Kidney (tissue), 13 donors: ENCODE measurements at regions not wholly inside any gene's neighbourhood (a gene's known extent, or its start where the extent isn't known, plus 50 kb on each side); places are given as distances from the start of the nearest gene placed in this dataset.
"Not testable (repeated sequence)": the region's sequence is repeated elsewhere in the genome, so short reads cannot be mapped to it uniquely, and the experiment has no call there.

ENCODE experiments used
- DNase-seq, 5 donors: peaks; one replicate each; pipeline ENCODE4 v3.0.0-alpha.2; 2013 to 2020
- FAIRE-seq: peaks from 2 replicates; lab custom pipeline; 2012; peaks lifted over from hg19 to GRCh38; lab: Jason Lieb, UNC
- H3K27ac ChIP-seq, 2 donors: one replicate each; pipeline ENCODE4 v1.7.0; 2013; ENCODE audit warnings: low read depth in 2 of 2, low read length in 2 of 2, inconsistent platforms in 1 of 2
- H3K27me3 ChIP-seq: one replicate; pipeline ENCODE4 v1.7.1; 2013; ENCODE audit warnings: low read length, inconsistent platforms; ENCODE audit not compliant: control insufficient read depth, insufficient read depth
- H3K36me3 ChIP-seq, 3 donors: one replicate each; pipeline versions ENCODE4 v1.7.0 to v1.7.1; 2013; ENCODE audit warnings: low read length in 3 of 3, control low read depth in 1 of 3, inconsistent platforms in 1 of 3; ENCODE audit not compliant: insufficient read depth in 3 of 3, control insufficient read depth in 2 of 3
- H3K4me1 ChIP-seq, 3 donors: one replicate each; pipeline versions ENCODE4 v1.7.0 to v1.7.1; 2013; ENCODE audit warnings: low read length in 3 of 3, inconsistent platforms in 1 of 3, low read depth in 1 of 3; ENCODE audit not compliant: control insufficient read depth in 2 of 3, insufficient read depth in 2 of 3
- H3K4me3 ChIP-seq, 3 donors: one replicate each; pipeline versions ENCODE4 v1.7.0 to v1.8.1; 2013; ENCODE audit warnings: low read length in 3 of 3, control low read depth in 1 of 3, inconsistent platforms in 1 of 3
- H3K9ac ChIP-seq, 3 donors: one replicate each; pipeline versions ENCODE4 v1.7.0 to v1.7.1; 2013; ENCODE audit warnings: low read length in 3 of 3, control low read depth in 1 of 3, inconsistent platforms in 1 of 3
- H3K9me3 ChIP-seq, 3 donors: one replicate each; pipeline versions ENCODE4 v1.7.0 to v1.7.1; 2013; ENCODE audit warnings: low read length in 3 of 3, control low read depth in 1 of 3, inconsistent platforms in 1 of 3; ENCODE audit not compliant: control insufficient read depth in 2 of 3, insufficient read depth in 1 of 3
- CTCF ChIP-seq: IDR thresholded peaks from 3 replicates; pipeline ENCODE4 v1.5.1; 2012; ENCODE audit warnings: mild to moderate bottlenecking, moderate library complexity, borderline replicate concordance; ENCODE audit not compliant: insufficient read depth; ENCODE audit errors: extremely low read depth
- intact Hi-C: fragments of 100-400 bp; cut with DNase I; formaldehyde crosslinking; loops from one replicate; pipeline ENCODE4 v1.11.1; 2022
- donor health status: control.
- donor health status: control.
- donor health status: control.
- donor health status: control.
- donor health status: control.
- donor health status: DM: yes; HTN: yes; CAD: no.
- donor health status: Normal renal cell carcinoma (clear cell type).

DNA sequence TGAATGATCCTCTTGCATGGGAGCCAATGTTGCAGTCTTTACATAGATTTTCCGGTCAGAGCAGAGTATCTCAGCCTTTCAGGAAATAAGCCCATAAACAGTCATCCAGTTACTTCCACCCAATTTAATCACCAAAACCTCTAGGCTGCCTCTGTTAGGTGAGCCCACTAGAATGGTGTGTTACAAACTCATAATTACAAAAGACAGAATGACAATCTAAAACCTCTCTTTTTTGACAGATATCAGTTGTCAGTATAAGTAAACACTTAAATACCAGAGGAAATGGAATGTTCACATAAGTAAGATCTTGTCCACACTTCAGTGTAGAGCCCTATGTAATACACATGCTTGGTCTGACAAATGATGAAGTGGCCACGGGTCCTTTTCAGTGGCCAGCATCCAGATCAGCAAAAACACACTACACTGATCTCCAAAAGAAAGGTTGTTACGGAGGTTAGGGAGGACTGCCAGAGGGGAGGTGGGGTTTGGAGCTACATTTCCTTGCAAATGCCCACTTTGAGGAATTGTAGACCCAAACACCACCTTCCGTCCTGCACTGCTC lies 71.3 kb upstream of the FBXO28 start:
- no peak for FAIRE-seq
- Histone ChIP-seq H3K9me3 (no peaks in the 10 kb centered on the region), H3K9ac (no peak overlapping the region), H3K27me3 (no peaks in the 10 kb centered on the region), H3K4me3 (no peak overlapping the region), H3K36me3 (no peaks in the 10 kb centered on the region), H3K27ac (no peak overlapping the region), H3K4me1 (no peaks in the 10 kb centered on the region)
- no peak for DNase-seq
- TF ChIP-seq CTCF = no peak
- intact Hi-C loops = no loop called here

DNA sequence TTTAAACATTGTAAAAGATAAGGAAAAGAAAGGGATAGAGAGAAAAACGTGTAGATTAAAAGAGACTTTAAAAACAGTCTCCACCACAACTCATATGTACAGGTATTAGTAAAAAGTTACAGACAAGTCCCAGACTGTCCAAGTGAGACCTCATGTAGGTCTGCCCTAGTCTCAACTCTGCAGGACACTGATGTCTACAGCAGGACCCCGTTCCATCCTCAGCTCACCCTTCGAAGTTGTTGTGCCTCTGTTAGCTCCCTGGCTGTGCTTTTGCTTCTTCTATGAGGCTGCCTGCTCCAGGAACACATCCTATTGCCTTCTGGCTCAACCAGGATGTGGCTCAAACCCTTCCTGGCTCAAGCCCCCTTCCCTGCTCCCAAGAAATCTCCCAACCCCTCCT lies 72.9 kb upstream of the FBXO28 start:
- no peaks in the 10 kb centered on the region for H3K36me3 ChIP-seq
- FAIRE-seq = no peak
- intact Hi-C loops = no loop called here

DNA sequence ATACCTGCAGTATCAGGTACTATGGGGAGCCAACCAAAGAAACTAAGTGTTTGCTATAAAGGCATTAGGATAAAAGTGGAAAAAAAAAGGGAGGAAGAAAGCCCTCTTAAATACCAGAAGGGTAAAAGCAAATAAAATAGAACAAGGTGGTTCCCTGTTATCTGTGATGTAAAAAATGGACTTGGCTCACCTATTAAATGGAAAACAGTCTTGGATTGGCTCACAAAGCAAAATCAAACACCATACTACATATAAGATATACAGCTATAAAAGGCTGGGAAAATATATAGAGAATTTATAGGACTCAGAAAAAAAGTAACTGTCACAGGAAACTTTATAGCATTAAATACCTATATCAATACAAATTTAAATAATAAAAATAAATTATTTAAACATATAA lies 73.5 kb upstream of the FBXO28 start:
- FAIRE-seq, intact Hi-C loops, H3K36me3 ChIP-seq, H3K27me3 ChIP-seq, H3K4me1 ChIP-seq, DNase-seq, H3K4me3 ChIP-seq, H3K27ac ChIP-seq, H3K9ac ChIP-seq, H3K9me3 ChIP-seq: not testable (repeated sequence)

More for the DNA sequence above, 72.9 kb upstream of the FBXO28 start:
- Histone ChIP-seq H3K9me3 (no peaks in the 10 kb centered on the region), H3K4me1 (no peaks in the 10 kb centered on the region), H3K9ac (no peak overlapping the region), H3K27me3 (no peaks in the 10 kb centered on the region), H3K4me3 (no peak overlapping the region), H3K27ac (no peak overlapping the region)
- no peak for DNase-seq
- TF ChIP-seq CTCF = no peak

- H3K4me3 ChIP-seq, H3K4me1 ChIP-seq, H3K27ac ChIP-seq, H3K36me3 ChIP-seq, intact Hi-C loops, DNase-seq, H3K9me3 ChIP-seq, FAIRE-seq, H3K9ac ChIP-seq, H3K27me3 ChIP-seq: not testable (repeated sequence)
Measured at GRCh38 chr1:224040006-224040405, 73.9 kb upstream of the FBXO28 start.

GRCh38 chr1:224038832-224039231 lies 75.1 kb upstream of the FBXO28 start:
- intact Hi-C loops, H3K9ac ChIP-seq: not testable (repeated sequence)

DNA sequence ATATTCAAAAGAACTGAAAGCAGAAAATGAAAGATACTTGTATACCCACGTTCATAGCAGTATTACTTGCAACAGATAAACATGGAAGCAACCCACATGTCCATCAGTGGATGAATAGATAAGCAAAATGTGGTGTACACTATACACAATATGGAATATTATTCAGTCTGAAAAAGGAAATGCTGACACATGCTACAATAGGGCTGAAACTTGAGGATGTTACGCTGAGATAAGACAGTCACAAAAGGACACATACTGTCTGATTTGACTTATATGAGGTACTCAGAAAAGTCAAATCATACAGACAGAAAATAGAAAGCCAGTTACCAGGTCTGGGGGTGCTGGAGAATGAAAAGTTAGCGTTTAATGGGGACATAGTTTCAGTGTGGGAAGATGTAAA lies 76.5 kb upstream of the FBXO28 start:
- H3K27me3 ChIP-seq, DNase-seq, H3K9ac ChIP-seq, H3K4me3 ChIP-seq, H3K36me3 ChIP-seq, intact Hi-C loops, H3K4me1 ChIP-seq, FAIRE-seq, H3K9me3 ChIP-seq, H3K27ac ChIP-seq: not testable (repeated sequence)

More at GRCh38 chr1:224038832-224039231, 75.1 kb upstream of the FBXO28 start:
- not testable (repeated sequence) for H3K27me3 ChIP-seq, H3K4me3 ChIP-seq, H3K9me3 ChIP-seq, FAIRE-seq, DNase-seq, H3K27ac ChIP-seq, H3K36me3 ChIP-seq, H3K4me1 ChIP-seq

- FAIRE-seq, DNase-seq, H3K4me1 ChIP-seq, H3K27me3 ChIP-seq, H3K9ac ChIP-seq, H3K9me3 ChIP-seq, intact Hi-C loops, H3K36me3 ChIP-seq, H3K4me3 ChIP-seq, H3K27ac ChIP-seq: not testable (repeated sequence)
Measured at GRCh38 chr1:224032608-224033276, 81.2 kb upstream of the FBXO28 start.
